ENCODE measurements at regions not wholly inside any gene's neighbourhood (a gene's known extent, or its start where the extent isn't known, plus 50 kb on each side); places are given as distances from the start of the nearest gene placed in this dataset.

DNA sequence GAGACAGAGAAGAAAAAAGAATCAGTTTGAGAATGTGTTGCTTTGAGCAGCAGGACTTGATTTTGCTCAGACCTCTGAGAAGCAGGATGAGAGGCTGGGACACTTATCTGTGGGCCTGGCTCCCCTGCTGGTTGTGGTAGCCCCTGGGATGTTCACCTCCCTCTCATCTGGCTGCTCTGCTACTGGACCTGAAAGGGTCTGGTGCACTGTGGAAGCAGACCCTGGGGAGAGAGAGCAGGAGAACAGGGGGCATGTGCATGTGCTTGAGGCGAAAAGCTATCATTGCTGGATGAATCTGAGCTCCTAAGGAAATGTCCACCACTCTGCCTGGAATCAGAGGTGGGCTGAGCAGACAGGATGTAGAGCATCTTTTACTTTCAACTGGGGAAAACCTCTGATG lies 161.1 kb downstream of the SCP2D1 start:
- 91 to 100% methylated on average over 1 of the region's 1 CpG for WGBS, 2 donors
- intact Hi-C loops (cut with DNase I) = no loop called here
- Histone ChIP-seq H3K36me3 (no peaks in the 10 kb centered on the region), H3K4me1 (peaks cover 0 to 36% (median 20%) of the 10 kb centered on the region in 3 donors), H3K27me3 (no peaks in the 10 kb centered on the region), H3K9me3 (no peaks in the 10 kb centered on the region), H3K4me3 (no peak overlapping the region), H3K27ac (no peak overlapping the region)
- DNase-seq = no peak
- no peak for TF ChIP-seq POLR2A (IDR thresholded peaks at IDR 0.05)
- TF ChIP-seq, protein P1, sequence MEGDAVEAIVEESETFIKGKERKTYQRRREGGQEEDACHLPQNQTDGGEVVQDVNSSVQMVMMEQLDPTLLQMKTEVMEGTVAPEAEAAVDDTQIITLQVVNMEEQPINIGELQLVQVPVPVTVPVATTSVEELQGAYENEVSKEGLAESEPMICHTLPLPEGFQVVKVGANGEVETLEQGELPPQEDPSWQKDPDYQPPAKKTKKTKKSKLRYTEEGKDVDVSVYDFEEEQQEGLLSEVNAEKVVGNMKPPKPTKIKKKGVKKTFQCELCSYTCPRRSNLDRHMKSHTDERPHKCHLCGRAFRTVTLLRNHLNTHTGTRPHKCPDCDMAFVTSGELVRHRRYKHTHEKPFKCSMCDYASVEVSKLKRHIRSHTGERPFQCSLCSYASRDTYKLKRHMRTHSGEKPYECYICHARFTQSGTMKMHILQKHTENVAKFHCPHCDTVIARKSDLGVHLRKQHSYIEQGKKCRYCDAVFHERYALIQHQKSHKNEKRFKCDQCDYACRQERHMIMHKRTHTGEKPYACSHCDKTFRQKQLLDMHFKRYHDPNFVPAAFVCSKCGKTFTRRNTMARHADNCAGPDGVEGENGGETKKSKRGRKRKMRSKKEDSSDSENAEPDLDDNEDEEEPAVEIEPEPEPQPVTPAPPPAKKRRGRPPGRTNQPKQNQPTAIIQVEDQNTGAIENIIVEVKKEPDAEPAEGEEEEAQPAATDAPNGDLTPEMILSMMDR (IDR thresholded peaks at IDR 0.05) = no peak

DNA sequence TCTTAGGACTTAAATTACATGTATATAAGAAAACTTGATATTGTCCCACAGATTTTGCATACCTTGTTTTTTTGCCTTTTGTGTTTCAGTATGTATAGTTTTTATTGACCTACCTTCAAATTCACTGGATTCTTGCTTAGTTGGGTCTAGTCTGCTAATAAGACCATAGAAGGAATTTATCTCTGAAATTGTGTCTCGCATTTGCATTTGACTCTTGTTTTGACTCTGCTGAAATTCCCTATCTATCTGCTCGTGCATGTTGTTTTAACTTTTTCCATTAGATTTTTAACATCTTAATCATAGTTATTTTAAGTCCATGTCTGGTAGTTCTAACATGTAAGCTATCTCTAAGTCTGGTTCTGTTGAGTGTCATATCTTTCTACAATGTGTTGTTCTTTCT lies 163.9 kb downstream of the SCP2D1 start:
- intact Hi-C loops (cut with DNase I) = no loop called here
- no peak for DNase-seq
- Histone ChIP-seq H3K27me3 (no peaks in the 10 kb centered on the region), H3K36me3 (no peaks in the 10 kb centered on the region), H3K4me3 (no peak overlapping the region), H3K9me3 (no peaks in the 10 kb centered on the region), H3K4me1 (peaks cover 0 to 19% (median 11%) of the 10 kb centered on the region in 3 donors), H3K27ac (no peak overlapping the region)
- TF ChIP-seq, protein P1 (IDR thresholded peaks at IDR 0.05) = no peak
- no peak for TF ChIP-seq POLR2A (IDR thresholded peaks at IDR 0.05)
- 60 to 77% methylated on average over 2 of the region's 2 CpGs for WGBS, 2 donors

DNA sequence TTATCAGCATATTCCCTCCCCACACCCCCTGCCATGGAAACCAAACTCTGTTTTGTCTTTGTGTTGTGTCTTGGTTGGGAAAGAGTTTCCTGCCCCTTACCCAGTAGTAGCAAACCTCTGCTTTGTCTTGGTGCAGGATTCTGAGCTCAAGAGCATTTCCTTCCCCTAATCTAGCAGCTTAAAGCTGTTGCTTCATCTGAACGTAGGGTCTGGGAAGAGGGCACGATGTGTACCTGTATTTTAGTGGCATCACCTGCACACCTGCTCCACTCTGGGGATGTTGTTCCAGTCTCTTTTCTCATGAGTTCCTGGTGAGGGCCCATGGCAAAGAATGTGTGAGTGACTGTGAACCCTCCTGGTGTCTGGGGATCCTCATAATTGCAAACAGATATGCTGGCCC lies 164.7 kb downstream of the SCP2D1 start:
- WGBS, 2 donors = 61 to 79% methylated on average over 2 of the region's 2 CpGs
- peaks cover 0 to 13% (median 5%) of the 10 kb centered on the region in 3 donors for H3K4me1 ChIP-seq
- no peak overlapping the region for H3K4me3 ChIP-seq
- TF ChIP-seq, protein P1 (IDR thresholded peaks at IDR 0.05) = no peak
- TF ChIP-seq POLR2A (IDR thresholded peaks at IDR 0.05) = no peak
- no peaks in the 10 kb centered on the region for H3K9me3 ChIP-seq
- H3K27me3 ChIP-seq = no peaks in the 10 kb centered on the region
- H3K27ac ChIP-seq = no peak overlapping the region
- intact Hi-C loops (cut with DNase I) = no loop called here
- no peaks in the 10 kb centered on the region for H3K36me3 ChIP-seq
- no peak for DNase-seq

DNA sequence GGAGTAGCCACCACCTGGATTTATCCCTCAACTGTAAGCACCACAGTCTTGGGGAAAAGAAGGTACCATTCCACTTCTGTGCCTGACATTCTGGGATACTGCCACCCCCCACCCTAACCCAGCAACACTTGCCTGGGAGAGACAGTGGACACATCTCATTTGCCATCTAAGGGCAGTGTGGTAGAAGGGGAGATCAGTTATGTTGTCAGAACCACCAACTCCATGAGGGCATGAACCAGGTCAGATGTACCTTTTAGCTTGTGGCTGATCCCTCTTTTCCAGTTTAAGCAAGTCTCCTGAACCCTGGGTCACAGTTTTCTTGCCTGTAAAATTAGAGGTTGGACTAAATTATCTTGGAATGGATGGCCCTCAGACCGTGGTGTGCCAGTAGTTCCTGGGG lies 165.5 kb downstream of the SCP2D1 start:
- no peaks in the 10 kb centered on the region for H3K9me3 ChIP-seq
- no peaks in the 10 kb centered on the region for H3K27me3 ChIP-seq
- no peak for DNase-seq
- TF ChIP-seq, protein P1 (IDR thresholded peaks at IDR 0.05) = no peak
- no peak for TF ChIP-seq POLR2A (IDR thresholded peaks at IDR 0.05)
- H3K4me1 ChIP-seq = peaks cover 0 to 4% (median 0%) of the 10 kb centered on the region in 3 donors
- no peaks in the 10 kb centered on the region for H3K36me3 ChIP-seq
- H3K4me3 ChIP-seq = no peak overlapping the region
- no peak overlapping the region for H3K27ac ChIP-seq
- intact Hi-C loops (cut with DNase I) = no loop called here
- 50 to 56% methylated on average over 1 of the region's 1 CpG for WGBS, 2 donors

DNA sequence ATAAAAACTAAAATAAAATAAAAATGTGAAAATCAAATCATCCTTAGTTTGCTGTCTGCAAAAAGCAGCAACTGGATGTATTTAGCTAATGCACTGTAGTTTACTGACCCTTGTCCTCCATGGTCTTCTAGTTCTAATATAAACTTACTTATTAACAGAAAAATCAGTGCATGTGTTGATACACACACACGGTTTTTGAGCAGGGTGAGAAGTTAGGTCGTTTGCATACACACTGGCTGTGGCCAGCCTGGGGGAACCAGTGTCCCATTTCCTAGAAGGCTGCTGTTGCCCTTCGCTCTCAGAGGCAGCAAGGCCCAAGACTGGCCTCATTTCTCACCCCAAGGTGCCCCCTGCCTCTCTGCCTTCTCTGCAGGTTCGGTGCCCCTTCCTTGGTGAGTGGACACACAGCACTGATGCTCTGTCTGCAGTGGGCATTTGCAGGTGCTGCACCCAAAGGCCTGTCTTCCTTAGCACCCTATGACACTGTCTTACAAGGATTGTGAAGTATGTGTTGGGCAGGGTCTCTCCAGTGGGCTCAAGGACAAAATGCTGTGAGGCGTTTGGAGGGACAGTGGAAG lies 168.5 kb downstream of the SCP2D1 start:
- Histone ChIP-seq H3K27me3 (no peaks in the 10 kb centered on the region), H3K9me3 (no peaks in the 10 kb centered on the region), H3K27ac (no peak overlapping the region), H3K36me3 (no peaks in the 10 kb centered on the region), H3K4me1 (no peaks in the 10 kb centered on the region), H3K4me3 (no peak overlapping the region)
- TF ChIP-seq POLR2A (IDR thresholded peaks at IDR 0.05) = no peak
- TF ChIP-seq, protein P1 (IDR thresholded peaks at IDR 0.05) = no peak
- intact Hi-C loops (cut with DNase I) = no loop called here
- DNase-seq = no peak
- 52 to 65% methylated on average over 5 of the region's 5 CpGs for WGBS, 2 donors
